HL-60 (cell line): ENCODE measurements at regions not wholly inside any gene's neighbourhood (a gene's known extent, or its start where the extent isn't known, plus 50 kb on each side); places are given as distances from the start of the nearest gene placed in this dataset.
"Not testable (repeated sequence)": the region's sequence is repeated elsewhere in the genome, so short reads cannot be mapped to it uniquely, and the experiment has no call there.

Source experiments
- DNase-seq, 2 experiments: peaks; one replicate each; pipeline ENCODE4 v3.0.0-alpha.2; 2010 to 2020; ENCODE audit warnings: low read depth in 1 of 2, low spot score in 1 of 2
- H3K27ac ChIP-seq: fragments of 250-450 bp; sonication (Bioruptor Pico); replicated peaks from 2 replicates; pipeline ENCODE4 v1.5.1; 2020; ENCODE audit warnings: mild to moderate bottlenecking, moderate library complexity
- H3K27me3 ChIP-seq: fragments of 250-450 bp; sonication (Bioruptor Pico); 2 replicates; pipeline ENCODE4 v1.5.1; 2021; ENCODE audit warnings: mild to moderate bottlenecking, moderate library complexity; ENCODE audit not compliant: insufficient read depth, poor library complexity, severe bottlenecking
- H3K4me3 ChIP-seq: replicated peaks from 2 replicates; pipeline ENCODE4 v1.5.1; 2011; ENCODE audit warnings: mild to moderate bottlenecking, control low read depth, low read length; ENCODE audit not compliant: insufficient read depth
- CTCF ChIP-seq: IDR thresholded peaks from one replicate; pipeline ENCODE4 v1.5.1; 2011; ENCODE audit warnings: low read length, control low read depth, inconsistent platforms; ENCODE audit not compliant: insufficient read depth
- GABPA ChIP-seq: IDR thresholded peaks from 2 replicates; pipeline ENCODE4 v1.6.1; 2012; ENCODE audit warnings: low read depth
- POLR2AphosphoS5 ChIP-seq: IDR thresholded peaks from 2 replicates; pipeline ENCODE4 v1.6.1; 2012; ENCODE audit warnings: low read depth
- REST ChIP-seq: IDR thresholded peaks from 2 replicates; pipeline ENCODE4 v1.6.1; 2012; ENCODE audit warnings: low read depth; ENCODE audit not compliant: insufficient replicate concordance
- SPI1 ChIP-seq: IDR thresholded peaks from 2 replicates; pipeline ENCODE4 v1.6.1; 2012; ENCODE audit warnings: low read depth, mild to moderate bottlenecking, borderline replicate concordance

GRCh38 chr12:94817695-94818075, 167.3 kb upstream of the TMCC3 start:
- Histone ChIP-seq H3K27me3 (no peaks in the 10 kb centered on the region), H3K4me3 (no peak overlapping the region), H3K27ac (no peak overlapping the region)
- no peak for DNase-seq
- no peak for TF ChIP-seq CTCF
- no peak for TF ChIP-seq GABPA
- no peak for TF ChIP-seq REST
- TF ChIP-seq POLR2AphosphoS5, result no peak
- TF ChIP-seq SPI1, result no peak

GRCh38 chr12:94817201-94817600, 166.8 kb upstream of the TMCC3 start:
- not testable (repeated sequence) for DNase-seq, H3K27ac ChIP-seq, H3K27me3 ChIP-seq, H3K4me3 ChIP-seq

- H3K27ac ChIP-seq, H3K27me3 ChIP-seq, H3K4me3 ChIP-seq, DNase-seq: not testable (repeated sequence)
These were observed 166.4 kb upstream of the TMCC3 start for GRCh38 chr12:94816746-94817145.

GRCh38 chr12:94815958-94816357, 165.6 kb upstream of the TMCC3 start:
- TF ChIP-seq SPI1, result no peak
- no peak for TF ChIP-seq CTCF
- TF ChIP-seq GABPA, result no peak
- TF ChIP-seq REST, result no peak
- TF ChIP-seq POLR2AphosphoS5, result no peak
- H3K4me3 ChIP-seq, result no peak overlapping the region
- no peak for DNase-seq
- H3K27ac ChIP-seq, result no peak overlapping the region
- H3K27me3 ChIP-seq, result no peaks in the 10 kb centered on the region

- H3K27me3 ChIP-seq, result no peaks in the 10 kb centered on the region
- TF ChIP-seq CTCF (no peak), REST (no peak), GABPA (no peak), POLR2AphosphoS5 (no peak), SPI1 (no peak)
- no peak for DNase-seq
- H3K4me3 ChIP-seq, result no peak overlapping the region
- H3K27ac ChIP-seq, result no peak overlapping the region
These were observed 165.1 kb upstream of the TMCC3 start for GRCh38 chr12:94815450-94815849.
